Neural progenitor cell (in vitro differentiated cells): ENCODE measurements at regions not wholly inside any gene's neighbourhood (a gene's known extent, or its start where the extent isn't known, plus 50 kb on each side); places are given as distances from the start of the nearest gene placed in this dataset.

Experiments
- EZH2 ChIP-seq: fragments of 200-600 bp; sonication (generic); IDR thresholded peaks from 2 replicates; pipeline ENCODE4 v1.6.1; 2017; ENCODE audit warnings: antibody characterized with exemption, mild to moderate bottlenecking, moderate library complexity
- EZH2phosphoT487 ChIP-seq: fragments of 200-600 bp; sonication (generic); IDR thresholded peaks from 2 replicates; pipeline ENCODE4 v1.6.1; 2017; ENCODE audit warnings: antibody characterized with exemption
- TF ChIP-seq, protein P1 (sequence below): fragments of 200-600 bp; sonication (generic); IDR thresholded peaks from 2 replicates; pipeline ENCODE4 v1.5.1; 2017; ENCODE audit warnings: antibody characterized with exemption, mild to moderate bottlenecking

DNA sequence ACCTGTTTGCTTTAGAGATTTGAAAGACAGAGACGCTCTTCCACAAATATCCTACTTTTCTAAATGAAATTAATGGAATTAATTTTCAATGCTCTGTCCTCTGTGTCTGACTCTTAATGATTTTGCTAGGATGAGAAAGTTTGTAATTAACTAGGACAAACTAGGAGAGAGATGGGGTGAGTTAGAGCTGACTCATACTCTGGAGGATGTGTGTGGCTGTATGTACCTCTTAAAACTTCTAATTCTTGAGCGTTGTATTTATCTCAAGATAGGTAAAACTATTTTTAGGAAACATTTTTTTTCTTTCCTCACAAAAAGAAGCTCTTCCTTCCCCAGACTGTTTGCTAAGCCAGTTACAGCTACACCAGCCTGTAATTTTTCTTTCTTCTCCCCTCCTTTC lies 178.8 kb upstream of the ANKRD30A start:
- TF ChIP-seq, protein P1, sequence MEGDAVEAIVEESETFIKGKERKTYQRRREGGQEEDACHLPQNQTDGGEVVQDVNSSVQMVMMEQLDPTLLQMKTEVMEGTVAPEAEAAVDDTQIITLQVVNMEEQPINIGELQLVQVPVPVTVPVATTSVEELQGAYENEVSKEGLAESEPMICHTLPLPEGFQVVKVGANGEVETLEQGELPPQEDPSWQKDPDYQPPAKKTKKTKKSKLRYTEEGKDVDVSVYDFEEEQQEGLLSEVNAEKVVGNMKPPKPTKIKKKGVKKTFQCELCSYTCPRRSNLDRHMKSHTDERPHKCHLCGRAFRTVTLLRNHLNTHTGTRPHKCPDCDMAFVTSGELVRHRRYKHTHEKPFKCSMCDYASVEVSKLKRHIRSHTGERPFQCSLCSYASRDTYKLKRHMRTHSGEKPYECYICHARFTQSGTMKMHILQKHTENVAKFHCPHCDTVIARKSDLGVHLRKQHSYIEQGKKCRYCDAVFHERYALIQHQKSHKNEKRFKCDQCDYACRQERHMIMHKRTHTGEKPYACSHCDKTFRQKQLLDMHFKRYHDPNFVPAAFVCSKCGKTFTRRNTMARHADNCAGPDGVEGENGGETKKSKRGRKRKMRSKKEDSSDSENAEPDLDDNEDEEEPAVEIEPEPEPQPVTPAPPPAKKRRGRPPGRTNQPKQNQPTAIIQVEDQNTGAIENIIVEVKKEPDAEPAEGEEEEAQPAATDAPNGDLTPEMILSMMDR: no peak
- TF ChIP-seq EZH2: no peak
- no peak for TF ChIP-seq EZH2phosphoT487
